T-helper 2 cell treated with Interferon-gamma antibody and Interleukin-4, amounts not matched to agents 5 μg/mL and 100 μg/mL, for 36 hours (primary cell): ENCODE measurements at regions not wholly inside any gene's neighbourhood (a gene's known extent, or its start where the extent isn't known, plus 50 kb on each side); places are given as distances from the start of the nearest gene placed in this dataset.
"Not testable (repeated sequence)": the region's sequence is repeated elsewhere in the genome, so short reads cannot be mapped to it uniquely, and the experiment has no call there.

Experiments
- DNase-seq: peaks from one replicate; pipeline ENCODE4 v3.0.0; 2021; ENCODE audit warnings: low spot score
- H3K27ac Mint-ChIP-seq: one replicate; pipeline ENCODE4 v1.8.0; 2021; ENCODE audit warnings: mild to moderate bottlenecking, mixed read lengths
- H3K27me3 Mint-ChIP-seq: one replicate; pipeline ENCODE4 v1.8.0; 2021; ENCODE audit warnings: low read depth, mixed read lengths
- H3K36me3 Mint-ChIP-seq: one replicate; pipeline ENCODE4 v1.8.0; 2021; ENCODE audit warnings: low read depth, mixed read lengths
- H3K4me1 Mint-ChIP-seq: one replicate; pipeline ENCODE4 v1.8.0; 2021; ENCODE audit warnings: low read depth, mixed read lengths
- H3K4me3 Mint-ChIP-seq: one replicate; pipeline ENCODE4 v1.8.0; 2022; ENCODE audit warnings: mild to moderate bottlenecking, moderate library complexity, mixed read lengths
- H3K9me3 Mint-ChIP-seq: one replicate; pipeline ENCODE4 v1.8.0; 2021; ENCODE audit warnings: mixed read lengths

DNA sequence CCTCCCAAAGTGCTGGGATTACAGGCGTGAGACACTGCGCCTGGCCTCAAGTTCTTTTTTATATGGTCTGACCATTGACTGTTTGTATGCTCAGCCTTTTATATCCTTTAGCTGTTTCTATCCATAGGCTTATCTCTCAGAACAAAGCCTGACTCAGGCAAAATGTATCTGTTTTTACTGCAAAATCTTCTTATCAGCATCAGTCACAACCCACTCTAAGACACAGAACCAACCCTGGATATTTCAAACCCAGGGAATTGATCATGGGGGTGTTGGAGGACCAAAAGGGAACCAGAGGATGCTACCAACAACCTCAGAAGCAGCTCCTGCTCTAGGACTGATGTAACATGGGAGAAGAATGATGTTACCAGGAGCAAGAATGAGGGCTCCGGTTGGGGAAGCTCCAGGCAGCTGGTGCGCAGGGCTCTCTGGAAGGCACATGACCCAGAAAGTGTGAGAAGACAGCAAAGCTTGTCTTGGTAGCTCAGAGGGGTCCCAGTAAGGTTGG, 75.3 kb upstream of the NCK2 start:
- H3K27ac Mint-ChIP-seq: no peak overlapping the region

GRCh38 chr2:105665480-105665879, 79.2 kb upstream of the NCK2 start:
- H3K36me3 Mint-ChIP-seq: peaks cover 6% of the 10 kb centered on the region
- H3K4me3 Mint-ChIP-seq: no peak overlapping the region
- H3K9me3 Mint-ChIP-seq: peaks cover 38% of the 10 kb centered on the region
- H3K27ac Mint-ChIP-seq: no peak overlapping the region
- DNase-seq: no peak
- H3K4me1 Mint-ChIP-seq: no peaks in the 10 kb centered on the region
- H3K27me3 Mint-ChIP-seq: peaks cover 22% of the 10 kb centered on the region

More for the DNA sequence above, 75.3 kb upstream of the NCK2 start:
- Mint-ChIP-seq H3K9me3 (peaks cover 31% of the 10 kb centered on the region), H3K4me3 (no peak overlapping the region), H3K36me3 (peaks cover 6% of the 10 kb centered on the region), H3K4me1 (no peaks in the 10 kb centered on the region), H3K27me3 (peaks cover 4% of the 10 kb centered on the region)
- no peak for DNase-seq

- no peak overlapping the region for H3K4me3 Mint-ChIP-seq
- H3K4me1 Mint-ChIP-seq: no peaks in the 10 kb centered on the region
- peaks cover 25% of the 10 kb centered on the region for H3K27me3 Mint-ChIP-seq
- no peak overlapping the region for H3K27ac Mint-ChIP-seq
- peaks cover 18% of the 10 kb centered on the region for H3K9me3 Mint-ChIP-seq
- peaks cover 6% of the 10 kb centered on the region for H3K36me3 Mint-ChIP-seq
- no peak for DNase-seq
These were observed 84.2 kb upstream of the NCK2 start for GRCh38 chr2:105660489-105660888.

DNA sequence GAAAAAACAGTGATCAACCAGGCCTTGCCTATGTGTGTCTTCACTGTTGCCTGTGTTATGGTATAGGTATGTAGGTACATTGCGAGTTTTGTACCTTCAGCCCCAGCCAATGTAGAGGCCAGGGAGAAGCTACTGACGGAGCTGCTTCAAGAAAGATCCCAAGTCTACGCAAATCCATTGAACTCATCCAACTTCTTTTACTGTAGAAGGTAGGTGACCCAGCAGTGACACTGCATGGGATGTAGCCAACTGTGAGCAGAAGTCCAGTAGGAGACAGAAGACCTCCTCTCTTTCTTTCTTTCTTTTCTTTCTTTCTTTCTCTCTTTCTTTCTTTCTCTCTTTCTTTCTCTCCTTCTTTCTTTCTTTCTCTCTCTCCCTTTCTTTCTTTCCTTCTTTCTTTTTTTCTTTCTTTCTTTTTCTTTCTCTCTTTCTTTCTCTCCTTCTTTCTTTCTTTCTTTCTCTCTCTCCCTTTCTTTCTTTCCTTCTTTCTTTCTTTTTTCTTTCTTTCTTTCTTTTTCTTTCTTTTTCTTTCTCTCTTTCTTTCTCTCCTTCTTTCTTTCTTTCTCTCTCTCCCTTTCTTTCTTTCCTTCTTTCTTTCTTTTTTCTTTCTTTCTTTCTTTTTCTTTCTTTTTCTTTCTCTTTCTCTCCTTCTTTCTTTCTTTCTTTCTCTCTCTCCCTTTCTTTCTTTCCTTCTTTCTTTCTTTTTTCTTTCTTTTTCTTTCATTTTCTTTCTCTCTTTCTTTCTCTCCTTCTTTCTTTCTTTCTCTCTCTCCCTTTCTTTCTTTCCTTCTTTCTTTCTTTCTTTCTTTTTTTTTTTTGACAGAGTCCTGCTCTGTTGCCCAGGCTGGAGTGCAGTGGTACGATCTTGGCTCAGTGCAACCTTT, 88.7 kb upstream of the NCK2 start:
- not testable (repeated sequence) for H3K4me3 Mint-ChIP-seq, H3K27me3 Mint-ChIP-seq, H3K27ac Mint-ChIP-seq, DNase-seq, H3K36me3 Mint-ChIP-seq, H3K9me3 Mint-ChIP-seq, H3K4me1 Mint-ChIP-seq

- no peaks in the 10 kb centered on the region for H3K36me3 Mint-ChIP-seq
- H3K9me3 Mint-ChIP-seq: no peaks in the 10 kb centered on the region
- no peak overlapping the region for H3K4me3 Mint-ChIP-seq
- peaks cover 3% of the 10 kb centered on the region for H3K27me3 Mint-ChIP-seq
- no peak overlapping the region for H3K27ac Mint-ChIP-seq
- no peak for DNase-seq
- H3K4me1 Mint-ChIP-seq: no peaks in the 10 kb centered on the region
These were observed 89.5 kb upstream of the NCK2 start for GRCh38 chr2:105655244-105655643.

GRCh38 chr2:105654474-105655004, 90.2 kb upstream of the NCK2 start:
- H3K4me1 Mint-ChIP-seq: no peaks in the 10 kb centered on the region
- DNase-seq: no peak
- no peaks in the 10 kb centered on the region for H3K36me3 Mint-ChIP-seq
- peaks cover 3% of the 10 kb centered on the region for H3K27me3 Mint-ChIP-seq
- no peak overlapping the region for H3K27ac Mint-ChIP-seq
- H3K9me3 Mint-ChIP-seq: no peaks in the 10 kb centered on the region
- no peak overlapping the region for H3K4me3 Mint-ChIP-seq

- Mint-ChIP-seq H3K9me3 (peaks cover 7% of the 10 kb centered on the region), H3K36me3 (no peaks in the 10 kb centered on the region), H3K4me3 (no peak overlapping the region), H3K27ac (no peak overlapping the region), H3K4me1 (no peaks in the 10 kb centered on the region), H3K27me3 (no peaks in the 10 kb centered on the region)
- no peak for DNase-seq
These were observed 91.4 kb upstream of the NCK2 start for GRCh38 chr2:105653302-105653701.

- no peaks in the 10 kb centered on the region for H3K27me3 Mint-ChIP-seq
- no peak for DNase-seq
- H3K36me3 Mint-ChIP-seq: no peaks in the 10 kb centered on the region
- H3K9me3 Mint-ChIP-seq: peaks cover 7% of the 10 kb centered on the region
- H3K4me1 Mint-ChIP-seq: no peaks in the 10 kb centered on the region
- H3K27ac Mint-ChIP-seq: no peak overlapping the region
- no peak overlapping the region for H3K4me3 Mint-ChIP-seq
These were observed 92.5 kb upstream of the NCK2 start for GRCh38 chr2:105652014-105652796.

DNA sequence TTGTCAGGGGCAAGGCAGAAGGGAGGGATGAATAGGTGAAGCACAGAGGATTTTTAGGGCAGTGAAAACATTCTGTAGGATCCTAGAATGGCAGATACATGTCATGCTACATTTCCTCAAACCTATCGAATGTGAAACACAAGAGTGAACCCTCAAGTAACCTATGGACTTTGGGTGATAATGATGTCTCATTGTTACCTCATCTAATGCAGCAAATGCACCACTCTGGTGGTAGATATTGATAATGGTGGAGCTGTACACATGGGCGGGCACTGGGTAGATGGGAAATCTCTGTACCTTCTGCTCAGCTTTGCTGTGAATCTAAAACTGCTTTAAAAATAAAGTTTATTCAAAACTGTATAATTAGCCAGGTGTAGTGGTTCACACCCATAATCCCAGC, 95.2 kb upstream of the NCK2 start:
- no peak for DNase-seq
- H3K4me3 Mint-ChIP-seq: no peak overlapping the region
- H3K27me3 Mint-ChIP-seq: peaks cover 2% of the 10 kb centered on the region
- H3K27ac Mint-ChIP-seq: no peak overlapping the region
- H3K4me1 Mint-ChIP-seq: no peaks in the 10 kb centered on the region
- H3K36me3 Mint-ChIP-seq: no peaks in the 10 kb centered on the region
- peaks cover 7% of the 10 kb centered on the region for H3K9me3 Mint-ChIP-seq

GRCh38 chr2:105647731-105648130, 97.0 kb upstream of the NCK2 start:
- H3K4me3 Mint-ChIP-seq: no peak overlapping the region
- H3K27ac Mint-ChIP-seq: no peak overlapping the region
- H3K27me3 Mint-ChIP-seq: peaks cover 5% of the 10 kb centered on the region
- no peak for DNase-seq
- no peaks in the 10 kb centered on the region for H3K4me1 Mint-ChIP-seq
- H3K9me3 Mint-ChIP-seq: peaks cover 7% of the 10 kb centered on the region
- H3K36me3 Mint-ChIP-seq: no peaks in the 10 kb centered on the region

GRCh38 chr2:105646774-105647076, 98.0 kb upstream of the NCK2 start:
- Mint-ChIP-seq H3K4me3 (no peak overlapping the region), H3K9me3 (peaks cover 7% of the 10 kb centered on the region), H3K4me1 (no peaks in the 10 kb centered on the region), H3K27ac (no peak overlapping the region), H3K27me3 (peaks cover 11% of the 10 kb centered on the region), H3K36me3 (no peaks in the 10 kb centered on the region)
- DNase-seq: no peak

GRCh38 chr2:105645938-105646773, 98.6 kb upstream of the NCK2 start:
- no peak for DNase-seq
- Mint-ChIP-seq H3K27me3 (peaks cover 15% of the 10 kb centered on the region), H3K36me3 (no peaks in the 10 kb centered on the region), H3K9me3 (peaks cover 7% of the 10 kb centered on the region), H3K27ac (no peak overlapping the region), H3K4me3 (no peak overlapping the region), H3K4me1 (no peaks in the 10 kb centered on the region)

- peaks cover 7% of the 10 kb centered on the region for H3K9me3 Mint-ChIP-seq
- no peak overlapping the region for H3K4me3 Mint-ChIP-seq
- no peaks in the 10 kb centered on the region for H3K36me3 Mint-ChIP-seq
- peaks cover 15% of the 10 kb centered on the region for H3K27me3 Mint-ChIP-seq
- H3K4me1 Mint-ChIP-seq: no peaks in the 10 kb centered on the region
- no peak for DNase-seq
- no peak overlapping the region for H3K27ac Mint-ChIP-seq
These were observed 99.4 kb upstream of the NCK2 start for GRCh38 chr2:105645031-105645937.
